HG03196 (cell line): ENCODE measurements at regions not wholly inside any gene's neighbourhood (a gene's known extent, or its start where the extent isn't known, plus 50 kb on each side); places are given as distances from the start of the nearest gene placed in this dataset.
"Not testable (repeated sequence)": the region's sequence is repeated elsewhere in the genome, so short reads cannot be mapped to it uniquely, and the experiment has no call there.

Experiments
- ATAC-seq: cut with Tn5 transposase; IDR thresholded peaks from one replicate; pipeline ENCODE4 v1.9.1; 2021; ENCODE audit not compliant: unreplicated experiment

- ATAC-seq = no peak
These were observed 602.3 kb upstream of the MMS22L start for GRCh38 chr6:97885325-97885724.

DNA sequence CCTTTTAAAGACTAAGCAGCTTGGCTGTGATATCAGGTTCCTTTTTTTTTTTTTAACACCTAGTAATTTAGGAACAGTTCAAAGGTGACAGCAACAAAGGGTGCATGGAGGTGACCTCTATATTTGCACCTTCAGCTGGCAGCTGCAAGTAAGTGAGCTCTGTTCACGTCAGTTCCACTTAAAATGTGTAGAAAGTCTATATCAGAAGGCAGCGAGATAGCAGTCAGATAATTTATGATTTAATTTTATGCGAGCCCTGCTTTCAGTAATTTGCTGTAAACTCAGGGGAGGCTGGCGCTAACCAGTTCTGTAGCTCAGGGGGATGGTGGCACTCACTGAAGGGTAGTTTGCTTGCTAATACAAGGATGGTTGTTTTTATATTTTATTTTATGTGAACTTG lies 602.8 kb upstream of the MMS22L start:
- ATAC-seq = no peak

- ATAC-seq = no peak
These were observed 618.5 kb upstream of the MMS22L start for GRCh38 chr6:97901531-97901930.

DNA sequence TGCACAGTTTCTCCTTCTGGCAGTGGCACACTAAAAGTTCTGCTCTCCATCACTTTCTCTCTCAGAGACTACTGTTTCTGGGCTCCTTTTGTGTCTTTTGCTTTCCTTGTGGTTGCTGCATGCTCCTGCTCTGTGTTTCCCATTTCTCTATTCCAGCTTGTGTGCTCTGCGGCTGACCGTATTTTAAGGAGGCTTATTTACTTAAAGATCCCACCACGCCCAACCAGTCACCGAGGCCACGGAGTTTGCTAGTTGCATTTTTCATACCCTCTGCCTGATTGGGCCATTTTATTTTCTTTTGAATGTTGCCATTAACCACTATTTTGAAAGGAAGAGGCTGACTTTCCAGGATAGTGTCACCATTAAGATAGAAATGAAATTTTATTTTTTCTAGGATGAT lies 626.4 kb upstream of the MMS22L start:
- ATAC-seq = no peak

DNA sequence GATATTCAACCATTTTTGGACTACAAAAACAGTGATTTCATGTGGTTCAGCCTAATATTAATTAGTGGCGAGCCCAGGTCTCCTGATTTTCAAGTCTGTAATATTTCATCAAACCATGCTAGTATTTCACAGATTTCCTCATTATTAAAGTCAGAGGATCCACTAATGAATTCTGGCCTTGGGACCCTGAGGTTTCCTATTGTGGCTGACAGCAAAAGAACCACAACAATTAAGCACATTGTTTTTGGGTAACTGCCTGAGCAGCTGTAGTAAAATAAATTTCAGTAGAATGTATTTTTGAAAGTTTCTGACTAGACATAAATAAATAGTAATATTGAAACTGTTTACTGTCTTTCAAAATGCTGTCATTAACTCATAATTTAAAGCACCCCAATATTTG lies 630.7 kb upstream of the MMS22L start:
- ATAC-seq = no peak

- ATAC-seq = no peak
These were observed 631.9 kb upstream of the MMS22L start for GRCh38 chr6:97914912-97915311.

DNA sequence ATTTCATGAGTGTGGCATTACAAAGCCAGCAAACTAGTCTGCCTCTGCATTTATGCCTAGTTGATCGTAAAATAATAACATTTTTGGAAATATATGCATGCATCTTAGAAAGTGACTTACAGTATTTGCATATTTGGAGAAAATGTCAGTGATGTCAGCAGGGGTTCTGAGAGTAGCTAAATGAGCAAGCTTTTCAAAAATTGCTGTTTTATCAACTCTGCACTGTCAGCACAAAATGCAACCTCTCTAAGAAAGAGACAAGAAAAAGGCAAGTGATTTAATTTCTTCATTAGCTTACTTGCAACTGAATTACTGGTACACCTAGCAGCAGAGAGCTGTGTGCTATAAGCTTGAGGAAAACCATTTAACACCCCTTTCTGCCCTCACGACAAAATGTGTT lies 632.5 kb upstream of the MMS22L start:
- no peak for ATAC-seq

DNA sequence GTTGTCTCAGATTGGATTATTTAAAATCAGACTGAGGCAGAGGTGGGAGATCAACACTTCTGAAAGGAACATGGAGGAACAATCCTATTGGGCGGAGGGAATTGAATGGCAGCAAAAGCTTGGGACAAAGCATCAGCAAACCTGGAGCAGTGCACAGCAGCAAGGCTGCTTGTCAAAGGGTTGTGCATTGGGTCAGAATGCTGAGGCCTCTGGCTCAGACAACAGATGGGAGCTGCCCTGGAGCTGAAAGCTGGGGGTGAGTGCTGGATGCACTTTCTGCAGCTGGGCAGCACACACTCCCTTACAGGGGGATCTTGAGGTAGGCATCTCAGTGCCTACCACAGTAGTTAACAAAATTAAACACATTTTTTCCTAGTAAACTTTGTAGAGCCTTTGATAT lies 634.4 kb upstream of the MMS22L start:
- no peak for ATAC-seq

DNA sequence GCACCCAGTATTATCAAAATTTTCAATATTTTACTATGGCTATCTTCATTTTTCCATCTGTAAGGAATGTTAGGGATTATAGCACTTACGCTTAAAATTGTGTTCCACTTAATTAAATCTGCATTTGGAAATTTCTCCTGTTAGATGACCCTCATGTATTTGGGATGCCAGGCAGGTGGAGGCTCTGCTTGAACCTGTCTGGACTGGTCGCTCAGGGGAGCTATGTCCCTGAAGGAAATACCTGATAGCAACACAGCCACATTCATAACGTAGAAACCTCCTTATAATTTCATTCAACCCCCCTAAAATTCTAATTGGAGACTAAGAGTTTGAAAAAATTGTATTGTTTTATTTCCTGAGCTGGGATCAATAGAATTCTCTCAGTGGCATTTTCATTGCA lies 636.0 kb upstream of the MMS22L start:
- ATAC-seq = no peak

DNA sequence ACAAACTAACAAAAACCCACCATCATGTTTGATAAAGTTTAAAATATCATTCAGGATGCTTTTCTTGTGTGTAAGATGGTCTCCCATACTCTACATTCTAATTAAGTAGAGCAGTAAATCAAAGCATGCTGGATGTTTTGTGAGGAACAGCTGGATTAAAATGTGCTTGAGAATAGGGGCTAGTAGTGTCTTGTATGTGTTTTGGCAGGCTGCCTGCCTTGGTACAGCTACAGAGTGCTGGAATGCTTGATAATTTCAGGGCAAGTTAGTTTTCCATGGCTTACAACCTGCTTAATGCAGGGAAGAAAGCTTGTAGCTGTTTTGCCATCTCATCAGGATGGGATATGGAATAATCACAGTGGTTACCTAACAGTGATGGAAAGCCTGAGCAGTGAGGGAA lies 636.6 kb upstream of the MMS22L start:
- ATAC-seq = no peak

DNA sequence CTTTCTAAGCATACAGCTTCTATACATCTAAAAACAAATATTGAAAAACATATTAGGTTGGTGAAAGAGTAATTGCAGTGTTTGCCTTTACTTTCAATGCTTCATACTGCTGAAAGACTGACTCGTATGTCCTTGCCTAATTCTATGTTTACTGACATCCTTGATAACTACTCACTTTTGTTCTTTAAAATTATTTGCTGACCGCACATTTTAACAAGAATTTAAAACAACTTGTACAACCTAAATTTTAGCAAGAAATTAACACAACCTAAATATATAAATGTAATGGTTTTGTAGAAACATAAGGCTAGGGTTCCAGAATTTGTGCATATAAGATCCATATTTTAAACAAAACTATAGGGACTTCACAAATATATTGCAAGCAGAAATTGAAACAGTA lies 640.2 kb upstream of the MMS22L start:
- no peak for ATAC-seq

DNA sequence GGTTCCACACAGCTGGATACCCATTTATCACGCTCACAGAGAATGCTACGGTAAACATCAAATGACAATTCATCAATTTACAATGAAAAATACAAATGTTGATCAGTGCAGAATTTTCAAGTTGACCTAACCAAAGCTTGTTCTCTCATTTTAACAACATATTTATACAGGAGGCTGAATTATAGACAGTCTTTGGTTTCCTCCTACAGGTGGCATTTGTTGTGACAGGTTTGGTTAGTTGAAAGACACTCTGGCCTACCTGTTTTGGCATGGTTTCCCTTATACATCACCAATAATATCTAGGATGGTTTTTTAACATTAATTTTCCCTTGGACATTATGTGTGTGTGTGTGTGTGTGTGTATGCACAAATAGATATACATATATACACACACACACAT lies 642.5 kb upstream of the MMS22L start:
- no peak for ATAC-seq

GRCh38 chr6:97939440-97940168 lies 656.6 kb upstream of the MMS22L start:
- ATAC-seq = no peak

GRCh38 chr6:97947841-97948240 lies 664.8 kb upstream of the MMS22L start:
- ATAC-seq = no peak

DNA sequence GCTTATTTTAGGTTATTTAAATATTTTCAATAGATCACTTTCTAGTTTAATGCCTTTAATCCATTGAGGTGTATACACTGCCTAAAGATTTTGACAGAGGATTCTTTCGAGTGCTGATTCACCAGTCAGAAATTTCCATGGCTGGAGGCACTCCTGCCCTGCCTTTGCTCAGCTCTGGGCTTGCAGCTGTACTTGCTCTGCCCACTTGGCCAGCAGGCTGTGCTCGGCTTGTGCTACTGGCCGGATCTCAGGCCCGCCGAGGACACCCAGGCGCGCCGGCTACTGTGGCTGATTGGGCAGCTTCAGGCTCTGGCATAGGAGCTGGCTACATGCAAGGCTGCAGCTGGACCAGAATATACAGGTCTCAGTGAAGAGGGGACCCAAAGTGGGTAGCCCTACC lies 675.1 kb upstream of the MMS22L start:
- no peak for ATAC-seq

- no peak for ATAC-seq
These were observed 680.2 kb upstream of the MMS22L start for GRCh38 chr6:97963193-97963592.

- ATAC-seq = no peak
These were observed 686.0 kb upstream of the MMS22L start for GRCh38 chr6:97969065-97969464.

GRCh38 chr6:97977084-97977483 lies 694.1 kb upstream of the MMS22L start:
- no peak for ATAC-seq

GRCh38 chr6:97978855-97979271 lies 695.8 kb upstream of the MMS22L start:
- no peak for ATAC-seq

GRCh38 chr6:97979285-97979684 lies 696.3 kb upstream of the MMS22L start:
- ATAC-seq = not testable (repeated sequence)

GRCh38 chr6:97989451-97989850 lies 706.4 kb upstream of the MMS22L start:
- ATAC-seq = no peak

DNA sequence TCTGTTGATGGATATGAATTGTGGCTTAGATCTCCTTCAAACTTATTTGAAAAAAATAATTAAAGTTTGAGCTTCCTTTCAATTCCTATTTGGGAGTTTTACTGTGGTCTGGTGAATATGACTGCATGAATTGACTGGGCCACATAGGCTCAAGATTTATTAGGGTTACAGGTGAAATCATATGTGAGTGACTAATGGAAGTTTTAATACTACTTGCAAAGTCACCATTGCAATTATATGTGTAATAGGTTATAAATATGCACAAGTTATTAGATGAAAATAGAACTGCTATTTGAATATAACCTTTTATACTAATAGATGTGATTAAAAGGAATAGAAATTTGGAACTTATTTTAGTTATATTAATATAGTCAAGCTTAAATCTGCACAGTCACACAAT lies 712.1 kb upstream of the MMS22L start:
- no peak for ATAC-seq

DNA sequence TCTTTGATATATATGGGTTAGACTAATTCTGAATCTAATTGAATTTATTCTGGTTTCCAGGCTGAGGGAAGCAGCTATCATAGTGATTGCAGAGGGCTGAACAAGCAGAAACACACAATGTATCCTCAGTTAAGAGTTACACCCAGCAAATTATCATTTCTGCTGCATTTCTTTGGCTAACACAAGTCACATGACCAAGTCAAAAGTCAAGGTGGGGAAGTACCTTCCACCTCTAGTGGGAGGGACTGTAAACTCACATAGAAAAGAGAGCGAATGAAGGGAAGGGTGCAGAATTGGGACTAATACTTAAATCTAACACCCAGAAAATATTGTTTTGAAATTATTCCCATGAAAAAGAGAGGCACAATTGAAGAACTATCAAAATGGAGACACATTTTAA lies 719.7 kb upstream of the MMS22L start:
- no peak for ATAC-seq
